ENCODE measurements at regions not wholly inside any gene's neighbourhood (a gene's known extent, or its start where the extent isn't known, plus 50 kb on each side); places are given as distances from the start of the nearest gene placed in this dataset.

GRCh38 chr7:85737426-85737825, 550.6 kb upstream of the SEMA3D start:
- peaks cover 0 to 11% (median 0%) of the 10 kb centered on the region in 3 donors for H3K9me3 ChIP-seq
- no peak for DNase-seq
- intact Hi-C loops (cut with DNase I; ENCODE audit: low total_unique reads): no loop called here

GRCh38 chr7:85736085-85736484, 549.2 kb upstream of the SEMA3D start:
- Histone ChIP-seq H3K4me1 (no peaks in the 10 kb centered on the region), H3K27ac (no peak overlapping the region), H3K36me3 (no peaks in the 10 kb centered on the region), H3K27me3 (no peaks in the 10 kb centered on the region), H3K4me3 (no peak overlapping the region), H3K9me3 (peaks cover 0 to 11% (median 0%) of the 10 kb centered on the region in 3 donors)
- no peak for TF ChIP-seq CTCF (IDR thresholded peaks at IDR 0.05)
- intact Hi-C loops (cut with DNase I; ENCODE audit: low total_unique reads): no loop called here
- DNase-seq: no peak

More at GRCh38 chr7:85737426-85737825, 550.6 kb upstream of the SEMA3D start:
- Histone ChIP-seq H3K4me1 (no peaks in the 10 kb centered on the region), H3K4me3 (no peak overlapping the region), H3K27me3 (no peaks in the 10 kb centered on the region), H3K36me3 (no peaks in the 10 kb centered on the region), H3K27ac (no peak overlapping the region)
- no peak for TF ChIP-seq CTCF (IDR thresholded peaks at IDR 0.05)

GRCh38 chr7:85734823-85735222, 548.0 kb upstream of the SEMA3D start:
- Histone ChIP-seq H3K36me3 (no peaks in the 10 kb centered on the region), H3K4me1 (no peaks in the 10 kb centered on the region), H3K4me3 (no peak overlapping the region), H3K27me3 (no peaks in the 10 kb centered on the region), H3K27ac (no peak overlapping the region), H3K9me3 (peaks cover 0 to 11% (median 0%) of the 10 kb centered on the region in 3 donors)
- TF ChIP-seq CTCF (IDR thresholded peaks at IDR 0.05): no peak
- intact Hi-C loops (cut with DNase I; ENCODE audit: low total_unique reads): no loop called here
- no peak for DNase-seq

- no peaks in the 10 kb centered on the region for H3K27me3 ChIP-seq
- no peak overlapping the region for H3K4me3 ChIP-seq
- intact Hi-C loops (cut with DNase I; ENCODE audit: low total_unique reads): no loop called here
- H3K27ac ChIP-seq: no peak overlapping the region
- H3K4me1 ChIP-seq: no peaks in the 10 kb centered on the region
- no peak for DNase-seq
- peaks cover 0 to 11% (median 0%) of the 10 kb centered on the region in 3 donors for H3K9me3 ChIP-seq
- no peak for TF ChIP-seq CTCF (IDR thresholded peaks at IDR 0.05)
- H3K36me3 ChIP-seq: no peaks in the 10 kb centered on the region
Observed at GRCh38 chr7:85733169-85733915, 546.5 kb upstream of the SEMA3D start.

- Histone ChIP-seq H3K36me3 (no peaks in the 10 kb centered on the region), H3K9me3 (no peaks in the 10 kb centered on the region), H3K4me1 (no peaks in the 10 kb centered on the region), H3K4me3 (no peak overlapping the region), H3K27ac (no peak overlapping the region), H3K27me3 (no peaks in the 10 kb centered on the region)
- no peak for TF ChIP-seq CTCF (IDR thresholded peaks at IDR 0.05)
- DNase-seq: no peak
- intact Hi-C loops (cut with DNase I; ENCODE audit: low total_unique reads): no loop called here
Observed at GRCh38 chr7:85730012-85730411, 543.2 kb upstream of the SEMA3D start.
